HFFc6 (cell line): ENCODE measurements at regions not wholly inside any gene's neighbourhood (a gene's known extent, or its start where the extent isn't known, plus 50 kb on each side); places are given as distances from the start of the nearest gene placed in this dataset.
"Not testable (repeated sequence)": the region's sequence is repeated elsewhere in the genome, so short reads cannot be mapped to it uniquely, and the experiment has no call there.

ENCODE experiments used
- DNase-seq: peaks from one replicate; pipeline ENCODE4 v3.0.0-alpha.2; 2018
- H3K27ac Mint-ChIP-seq: 2 replicates; pipeline ENCODE4 v1.8.0; 2020; ENCODE audit warnings: mild to moderate bottlenecking, mixed read lengths
- H3K27me3 Mint-ChIP-seq: 2 replicates; pipeline ENCODE4 v1.8.0; 2021; ENCODE audit warnings: mild to moderate bottlenecking, moderate library complexity, mixed read lengths; ENCODE audit not compliant: insufficient read depth
- H3K36me3 Mint-ChIP-seq: 2 replicates; pipeline ENCODE4 v1.8.0; 2021; ENCODE audit warnings: low read depth, mixed read lengths
- H3K4me1 Mint-ChIP-seq: 2 replicates; pipeline ENCODE4 v1.8.0; 2020; ENCODE audit warnings: low read depth, mixed read lengths
- H3K4me3 Mint-ChIP-seq: 2 replicates; pipeline ENCODE4 v1.8.0; 2020; ENCODE audit warnings: mild to moderate bottlenecking, moderate library complexity, mixed read lengths
- H3K9me3 Mint-ChIP-seq: 2 replicates; pipeline ENCODE4 v1.8.0; 2020; ENCODE audit warnings: mild to moderate bottlenecking, mixed read lengths
- TF ChIP-seq, protein P1 (sequence below): fragments of 200-600 bp; sonication (generic); IDR thresholded peaks from 2 replicates; pipeline ENCODE4 v1.5.0; 2021; ENCODE audit warnings: antibody characterized with exemption, mild to moderate bottlenecking

GRCh38 chr14:81613341-81614045 is 79.8 kb upstream of the SEL1L start:
- H3K27me3 Mint-ChIP-seq: no peaks in the 10 kb centered on the region
- H3K4me3 Mint-ChIP-seq: no peak overlapping the region
- H3K27ac Mint-ChIP-seq: no peak overlapping the region
- DNase-seq: no peak
- TF ChIP-seq, protein P1, sequence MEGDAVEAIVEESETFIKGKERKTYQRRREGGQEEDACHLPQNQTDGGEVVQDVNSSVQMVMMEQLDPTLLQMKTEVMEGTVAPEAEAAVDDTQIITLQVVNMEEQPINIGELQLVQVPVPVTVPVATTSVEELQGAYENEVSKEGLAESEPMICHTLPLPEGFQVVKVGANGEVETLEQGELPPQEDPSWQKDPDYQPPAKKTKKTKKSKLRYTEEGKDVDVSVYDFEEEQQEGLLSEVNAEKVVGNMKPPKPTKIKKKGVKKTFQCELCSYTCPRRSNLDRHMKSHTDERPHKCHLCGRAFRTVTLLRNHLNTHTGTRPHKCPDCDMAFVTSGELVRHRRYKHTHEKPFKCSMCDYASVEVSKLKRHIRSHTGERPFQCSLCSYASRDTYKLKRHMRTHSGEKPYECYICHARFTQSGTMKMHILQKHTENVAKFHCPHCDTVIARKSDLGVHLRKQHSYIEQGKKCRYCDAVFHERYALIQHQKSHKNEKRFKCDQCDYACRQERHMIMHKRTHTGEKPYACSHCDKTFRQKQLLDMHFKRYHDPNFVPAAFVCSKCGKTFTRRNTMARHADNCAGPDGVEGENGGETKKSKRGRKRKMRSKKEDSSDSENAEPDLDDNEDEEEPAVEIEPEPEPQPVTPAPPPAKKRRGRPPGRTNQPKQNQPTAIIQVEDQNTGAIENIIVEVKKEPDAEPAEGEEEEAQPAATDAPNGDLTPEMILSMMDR: no peak
- peaks cover 26% of the 10 kb centered on the region for H3K9me3 Mint-ChIP-seq
- no peaks in the 10 kb centered on the region for H3K4me1 Mint-ChIP-seq
- H3K36me3 Mint-ChIP-seq: no peaks in the 10 kb centered on the region; the same call in 1 of the 2 replicates

DNA sequence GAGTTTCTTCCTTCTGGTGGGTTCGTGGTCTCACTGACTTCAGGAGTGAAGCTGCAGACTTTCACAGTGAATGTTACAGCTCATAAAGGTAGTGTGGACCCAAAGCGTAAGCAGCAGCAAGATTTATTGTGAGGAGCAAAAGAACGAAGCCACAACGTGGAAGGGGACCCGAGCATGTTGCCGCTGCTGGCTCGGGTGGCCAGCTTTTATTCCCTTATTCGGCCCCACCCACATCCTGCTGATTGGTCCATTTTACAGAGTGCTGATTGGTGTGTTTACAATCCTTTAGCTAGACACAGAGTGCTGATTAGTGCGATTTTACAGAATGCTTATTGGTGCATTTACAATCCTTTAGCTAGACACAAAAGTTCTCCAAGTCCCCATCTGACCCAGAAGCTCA is 80.6 kb upstream of the SEL1L start:
- not testable (repeated sequence) for H3K4me3 Mint-ChIP-seq, H3K4me1 Mint-ChIP-seq, H3K36me3 Mint-ChIP-seq, H3K27ac Mint-ChIP-seq, DNase-seq, H3K27me3 Mint-ChIP-seq
- peaks cover 22% of the 10 kb centered on the region for H3K9me3 Mint-ChIP-seq

GRCh38 chr14:81618695-81619094 is 85.0 kb upstream of the SEL1L start:
- no peaks in the 10 kb centered on the region for H3K27me3 Mint-ChIP-seq
- H3K36me3 Mint-ChIP-seq: no peaks in the 10 kb centered on the region
- H3K4me3 Mint-ChIP-seq: no peak overlapping the region
- no peaks in the 10 kb centered on the region for H3K4me1 Mint-ChIP-seq
- DNase-seq: no peak
- TF ChIP-seq, protein P1: no peak
- H3K9me3 Mint-ChIP-seq: peaks cover 14% of the 10 kb centered on the region; the same call in 1 of the 2 replicates
- H3K27ac Mint-ChIP-seq: no peak overlapping the region

DNA sequence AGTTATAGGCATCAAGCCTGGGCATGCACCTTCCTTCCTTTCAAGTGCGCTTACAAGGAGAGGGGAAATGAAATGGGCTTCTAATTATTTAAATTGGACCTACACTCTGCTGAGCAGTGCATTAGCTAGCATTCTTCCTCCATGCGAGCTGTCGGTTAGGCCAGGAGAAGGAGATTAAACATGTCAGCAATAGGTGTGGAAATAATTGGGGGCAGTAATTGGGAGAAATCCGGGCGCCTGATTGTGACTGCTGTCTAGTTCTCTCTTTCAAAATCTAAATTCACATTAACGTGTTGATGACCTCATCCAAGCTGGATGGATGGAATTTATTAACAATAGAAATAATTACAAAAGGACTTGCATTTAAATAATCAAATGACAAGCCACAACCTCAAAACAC is 86.2 kb upstream of the SEL1L start:
- H3K27me3 Mint-ChIP-seq: no peaks in the 10 kb centered on the region
- H3K4me1 Mint-ChIP-seq: no peaks in the 10 kb centered on the region
- H3K9me3 Mint-ChIP-seq: peaks cover 14% of the 10 kb centered on the region; the same call in 1 of the 2 replicates
- H3K4me3 Mint-ChIP-seq: no peak overlapping the region
- H3K27ac Mint-ChIP-seq: no peak overlapping the region
- no peaks in the 10 kb centered on the region for H3K36me3 Mint-ChIP-seq
- TF ChIP-seq, protein P1: no peak
- DNase-seq: no peak

- not testable (repeated sequence) for DNase-seq, H3K27ac Mint-ChIP-seq, H3K4me3 Mint-ChIP-seq, H3K36me3 Mint-ChIP-seq, H3K4me1 Mint-ChIP-seq, H3K9me3 Mint-ChIP-seq, H3K27me3 Mint-ChIP-seq
Measured at GRCh38 chr14:81623771-81624396, 90.2 kb upstream of the SEL1L start.

- DNase-seq: peak; percentile 8
- Mint-ChIP-seq H3K9me3 (peaks cover 10% of the 10 kb centered on the region), H3K4me1 (no peaks in the 10 kb centered on the region), H3K36me3 (no peaks in the 10 kb centered on the region), H3K4me3 (no peak overlapping the region), H3K27ac (no peak overlapping the region), H3K27me3 (no peaks in the 10 kb centered on the region)
- TF ChIP-seq, protein P1: peak; percentile 62; the same call in 1 of the 2 replicates
Measured at GRCh38 chr14:81625343-81625742, 91.7 kb upstream of the SEL1L start.
